Progenitor cell of endocrine pancreas (in vitro differentiated cells): ENCODE measurements at regions not wholly inside any gene's neighbourhood (a gene's known extent, or its start where the extent isn't known, plus 50 kb on each side); places are given as distances from the start of the nearest gene placed in this dataset.

Source experiments
- DNase-seq: peaks from one replicate; pipeline ENCODE4 v3.0.0; 2021; ENCODE audit warnings: low spot score; ENCODE audit not compliant: unreplicated experiment
- H3K27ac Mint-ChIP-seq: 2 replicates; pipeline ENCODE4 v1.8.0; 2021; ENCODE audit warnings: mild to moderate bottlenecking, moderate library complexity, mixed read lengths
- H3K27me3 Mint-ChIP-seq: 2 replicates; pipeline ENCODE4 v1.8.0; 2021; ENCODE audit warnings: mixed read lengths
- H3K36me3 Mint-ChIP-seq: 2 replicates; pipeline ENCODE4 v1.8.0; 2022; ENCODE audit warnings: mixed read lengths; ENCODE audit not compliant: insufficient read depth
- H3K4me1 Mint-ChIP-seq: 2 replicates; pipeline ENCODE4 v1.8.0; 2021; ENCODE audit warnings: low read depth, mixed read lengths
- H3K4me3 Mint-ChIP-seq: 2 replicates; pipeline ENCODE4 v1.8.0; 2021; ENCODE audit warnings: low read depth, mild to moderate bottlenecking, moderate library complexity, mixed read lengths
- H3K9me3 Mint-ChIP-seq: 2 replicates; pipeline ENCODE4 v1.8.0; 2021; ENCODE audit warnings: low read depth, mixed read lengths
- TF ChIP-seq, protein P1 (sequence below): fragments of 200-600 bp; sonication (generic); IDR thresholded peaks from one replicate; pipeline ENCODE4 v1.5.0; 2021; ENCODE audit warnings: antibody characterized with exemption, mild to moderate bottlenecking; ENCODE audit not compliant: unreplicated experiment

DNA sequence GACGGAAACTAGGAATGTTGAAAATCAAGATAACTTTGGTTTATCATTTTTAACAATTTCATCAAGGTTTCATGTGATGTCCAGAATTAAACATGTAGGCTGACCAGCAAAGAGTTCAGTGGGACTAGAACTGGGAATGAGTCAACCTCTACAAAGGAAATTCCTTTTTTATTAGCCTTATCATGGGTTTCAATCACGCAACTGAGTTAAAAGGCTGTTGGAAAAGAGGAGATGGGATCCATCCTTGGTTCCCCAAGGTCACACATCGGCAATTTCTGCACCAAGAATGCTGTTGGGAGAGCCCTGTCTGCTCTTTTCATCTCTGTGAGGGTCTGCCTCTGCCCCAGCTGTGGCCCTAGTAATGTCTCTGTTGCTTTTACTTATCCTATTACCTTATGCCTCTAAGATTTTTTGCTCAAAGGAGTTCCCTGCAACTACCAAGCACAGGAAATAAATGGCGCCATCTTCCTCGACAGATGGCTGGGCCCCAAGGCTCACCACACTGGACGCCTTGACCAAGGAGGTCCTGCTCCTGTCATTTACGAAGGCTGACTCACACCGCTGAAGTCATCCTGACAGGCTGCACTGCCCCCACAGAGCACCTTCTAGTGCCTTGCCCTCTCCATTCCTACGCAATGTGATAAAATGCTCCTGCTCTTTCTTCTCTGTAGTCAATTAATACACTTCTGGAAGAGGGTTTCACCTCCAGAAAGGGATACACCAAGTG, 367.4 kb downstream of the GXYLT1 start:
- Mint-ChIP-seq H3K9me3 (peaks cover 3% of the 10 kb centered on the region), H3K36me3 (no peaks in the 10 kb centered on the region), H3K4me1 (no peaks in the 10 kb centered on the region), H3K27ac (no peak overlapping the region), H3K27me3 (no peaks in the 10 kb centered on the region), H3K4me3 (no peak overlapping the region)
- DNase-seq: no peak
- TF ChIP-seq, protein P1, sequence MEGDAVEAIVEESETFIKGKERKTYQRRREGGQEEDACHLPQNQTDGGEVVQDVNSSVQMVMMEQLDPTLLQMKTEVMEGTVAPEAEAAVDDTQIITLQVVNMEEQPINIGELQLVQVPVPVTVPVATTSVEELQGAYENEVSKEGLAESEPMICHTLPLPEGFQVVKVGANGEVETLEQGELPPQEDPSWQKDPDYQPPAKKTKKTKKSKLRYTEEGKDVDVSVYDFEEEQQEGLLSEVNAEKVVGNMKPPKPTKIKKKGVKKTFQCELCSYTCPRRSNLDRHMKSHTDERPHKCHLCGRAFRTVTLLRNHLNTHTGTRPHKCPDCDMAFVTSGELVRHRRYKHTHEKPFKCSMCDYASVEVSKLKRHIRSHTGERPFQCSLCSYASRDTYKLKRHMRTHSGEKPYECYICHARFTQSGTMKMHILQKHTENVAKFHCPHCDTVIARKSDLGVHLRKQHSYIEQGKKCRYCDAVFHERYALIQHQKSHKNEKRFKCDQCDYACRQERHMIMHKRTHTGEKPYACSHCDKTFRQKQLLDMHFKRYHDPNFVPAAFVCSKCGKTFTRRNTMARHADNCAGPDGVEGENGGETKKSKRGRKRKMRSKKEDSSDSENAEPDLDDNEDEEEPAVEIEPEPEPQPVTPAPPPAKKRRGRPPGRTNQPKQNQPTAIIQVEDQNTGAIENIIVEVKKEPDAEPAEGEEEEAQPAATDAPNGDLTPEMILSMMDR: no peak

DNA sequence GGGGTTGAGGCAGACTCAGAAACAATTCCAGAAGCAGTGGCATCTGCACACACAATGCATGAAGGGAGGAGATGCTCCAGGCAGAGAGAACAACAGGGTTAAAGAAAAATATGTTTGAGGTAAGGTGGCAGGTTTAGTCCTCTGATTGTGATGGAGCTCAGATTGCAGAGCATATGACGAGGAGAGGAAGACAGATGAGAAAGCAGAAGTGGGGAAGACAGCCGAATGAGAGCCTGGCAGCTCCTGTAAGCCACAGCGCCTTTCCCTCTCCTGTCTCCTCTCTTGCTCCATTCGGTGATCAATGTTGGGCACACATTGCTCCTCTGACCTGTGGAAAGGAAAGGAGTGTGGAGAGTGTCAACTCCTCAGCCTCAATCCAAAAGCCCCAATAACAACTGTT, 372.2 kb downstream of the GXYLT1 start:
- Mint-ChIP-seq H3K9me3 (peaks cover 3% of the 10 kb centered on the region), H3K27ac (no peak overlapping the region), H3K4me1 (no peaks in the 10 kb centered on the region), H3K4me3 (no peak overlapping the region), H3K36me3 (no peaks in the 10 kb centered on the region), H3K27me3 (no peaks in the 10 kb centered on the region)
- no peak for DNase-seq
- TF ChIP-seq, protein P1: no peak

DNA sequence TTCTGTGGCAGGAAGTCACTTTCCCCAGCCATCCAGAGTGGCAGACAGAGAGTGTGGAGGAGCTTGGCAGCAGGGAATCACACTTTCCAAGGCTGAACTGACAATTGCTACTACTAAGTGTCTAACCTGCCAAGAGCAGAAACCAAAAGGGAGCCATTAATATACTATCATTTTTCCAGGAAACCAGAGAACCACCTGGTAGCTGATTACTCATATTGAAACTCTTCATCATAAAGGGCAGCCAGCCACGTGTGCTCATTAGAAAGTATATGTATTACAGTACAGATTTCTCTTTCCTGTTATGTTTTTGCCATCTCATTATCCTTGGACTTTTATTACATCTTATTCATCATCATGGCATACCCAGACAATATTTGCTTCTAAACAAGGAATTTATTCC, 374.9 kb downstream of the GXYLT1 start:
- DNase-seq: no peak
- Mint-ChIP-seq H3K9me3 (peaks cover 3% of the 10 kb centered on the region), H3K27ac (no peak overlapping the region), H3K36me3 (no peaks in the 10 kb centered on the region), H3K4me1 (no peaks in the 10 kb centered on the region), H3K4me3 (no peak overlapping the region), H3K27me3 (no peaks in the 10 kb centered on the region)
- TF ChIP-seq, protein P1: no peak

DNA sequence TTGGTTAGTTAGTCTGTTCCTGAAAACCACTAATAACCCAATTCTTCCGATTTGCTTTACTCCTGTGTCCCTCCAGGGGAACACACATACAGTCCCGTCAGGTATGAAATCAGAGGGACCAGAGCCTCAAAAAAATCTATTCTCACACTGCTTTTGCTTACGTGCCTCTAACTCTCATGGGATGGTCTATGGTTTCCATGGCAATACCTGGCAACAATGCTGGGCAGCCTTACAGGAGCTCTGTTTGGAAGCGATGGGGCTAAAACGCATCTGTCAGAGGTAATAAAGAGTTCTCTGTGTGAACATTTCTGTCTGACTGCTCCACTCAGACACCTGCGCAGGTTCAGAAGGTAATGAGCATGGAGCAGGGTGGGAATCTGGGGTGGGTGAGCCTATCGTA, 376.2 kb downstream of the GXYLT1 start:
- no peak for DNase-seq
- no peaks in the 10 kb centered on the region for H3K27me3 Mint-ChIP-seq
- peaks cover 2% of the 10 kb centered on the region for H3K9me3 Mint-ChIP-seq
- H3K27ac Mint-ChIP-seq: no peak overlapping the region
- no peaks in the 10 kb centered on the region for H3K36me3 Mint-ChIP-seq
- H3K4me3 Mint-ChIP-seq: no peak overlapping the region
- TF ChIP-seq, protein P1: no peak
- no peaks in the 10 kb centered on the region for H3K4me1 Mint-ChIP-seq

- Mint-ChIP-seq H3K36me3 (no peaks in the 10 kb centered on the region), H3K9me3 (peaks cover 19% of the 10 kb centered on the region), H3K4me3 (no peak overlapping the region), H3K4me1 (no peaks in the 10 kb centered on the region), H3K27ac (no peak overlapping the region), H3K27me3 (no peaks in the 10 kb centered on the region)
- TF ChIP-seq, protein P1: no peak
- DNase-seq: no peak
These were observed 382.0 kb downstream of the GXYLT1 start for GRCh38 chr12:41762691-41763090.
